ES-I3 (cell line): ENCODE measurements at regions not wholly inside any gene's neighbourhood (a gene's known extent, or its start where the extent isn't known, plus 50 kb on each side); places are given as distances from the start of the nearest gene placed in this dataset.

ENCODE experiments used
- H3K36me3 ChIP-seq: 2 replicates; pipeline ENCODE4 v1.6.1; 2013; ENCODE audit warnings: mild to moderate bottlenecking, low read length, control low read depth, moderate library complexity; ENCODE audit not compliant: insufficient read depth
- H3K4me1 ChIP-seq: 2 replicates; pipeline ENCODE4 v1.6.1; 2013; ENCODE audit warnings: mild to moderate bottlenecking, control low read depth, low read length; ENCODE audit not compliant: insufficient read depth
- H3K9ac ChIP-seq: 2 replicates; pipeline ENCODE4 v1.6.1; 2013; ENCODE audit warnings: low read depth, mild to moderate bottlenecking, low read length, moderate library complexity
- H3K9me3 ChIP-seq: 2 replicates; pipeline ENCODE4 v1.6.1; 2013; ENCODE audit warnings: mild to moderate bottlenecking, low read length, moderate library complexity; ENCODE audit not compliant: control insufficient read depth, insufficient read depth

DNA sequence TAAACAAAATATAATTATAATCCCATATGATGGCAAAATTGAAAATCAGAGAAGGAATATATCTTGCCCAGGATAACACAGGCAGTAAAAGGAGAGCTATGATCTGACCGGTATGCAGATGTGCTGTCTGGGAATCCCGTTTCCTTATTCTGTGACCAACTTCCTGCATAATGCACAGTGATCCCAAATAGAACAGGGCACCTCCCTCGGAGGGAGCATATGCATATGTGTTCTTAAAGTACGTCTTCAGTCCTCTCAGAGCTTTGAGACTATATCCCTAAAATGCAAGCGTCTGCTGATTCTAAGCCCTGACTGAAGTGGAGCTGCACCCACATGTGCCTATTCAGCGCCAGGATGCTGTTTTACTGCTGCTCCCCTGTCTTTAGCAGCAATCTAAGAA, 366.1 kb upstream of the PTBP2 start:
- no peaks in the 10 kb centered on the region for H3K9me3 ChIP-seq
- no peaks in the 10 kb centered on the region for H3K4me1 ChIP-seq
- no peaks in the 10 kb centered on the region for H3K36me3 ChIP-seq
- H3K9ac ChIP-seq, result no peak overlapping the region

DNA sequence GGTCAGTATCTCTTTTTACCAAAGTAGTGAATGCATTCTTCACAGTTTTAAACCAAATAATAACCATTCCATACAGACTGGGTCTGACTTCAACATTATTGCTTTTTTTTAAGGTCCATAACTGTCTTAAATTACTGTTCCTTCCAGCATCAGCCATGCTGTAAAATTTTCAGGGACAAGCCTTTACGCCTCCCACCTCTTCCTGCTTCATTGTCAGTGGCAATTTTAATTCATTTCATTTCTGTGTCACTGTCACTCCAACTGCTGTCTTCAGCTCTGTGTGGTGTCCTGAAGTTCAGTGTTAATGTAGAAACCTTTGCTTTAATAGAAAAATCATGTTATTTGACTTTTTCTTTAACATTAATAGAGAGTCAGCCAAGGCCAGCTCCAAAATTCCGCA, 365.6 kb upstream of the PTBP2 start:
- Histone ChIP-seq H3K9ac (no peak overlapping the region), H3K4me1 (no peaks in the 10 kb centered on the region), H3K36me3 (no peaks in the 10 kb centered on the region), H3K9me3 (no peaks in the 10 kb centered on the region)

DNA sequence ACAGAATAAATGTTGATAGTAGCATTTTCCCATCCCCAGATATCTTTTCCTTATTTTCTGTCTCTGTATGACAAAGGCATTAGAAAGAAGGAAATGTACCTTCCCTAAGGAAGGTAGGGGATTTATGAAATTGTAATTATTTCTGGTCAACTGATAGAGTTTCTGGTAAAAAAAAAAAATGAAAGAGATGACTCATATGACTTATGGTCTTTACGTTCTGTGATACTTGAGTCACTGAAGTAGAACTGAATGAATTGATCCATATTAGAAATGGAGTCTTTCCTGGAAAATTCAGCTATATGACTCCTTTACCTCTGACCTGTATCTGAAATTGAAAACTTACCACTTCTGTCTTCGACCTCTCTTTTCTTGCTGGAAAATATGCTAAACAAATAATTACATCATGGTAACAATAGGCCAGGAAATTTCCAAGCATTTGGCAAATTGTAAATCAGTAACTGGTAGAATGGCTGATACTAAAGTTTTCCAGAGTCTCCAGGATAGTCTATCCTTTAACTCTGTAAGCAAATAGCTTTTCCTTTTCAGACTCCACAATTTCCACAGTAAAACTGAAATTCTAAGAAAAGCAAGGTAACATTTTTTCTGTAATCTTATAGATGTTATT, 364.3 kb upstream of the PTBP2 start:
- Histone ChIP-seq H3K9me3 (no peaks in the 10 kb centered on the region), H3K36me3 (no peaks in the 10 kb centered on the region; the same call in 1 of the 2 replicates), H3K4me1 (no peaks in the 10 kb centered on the region), H3K9ac (no peak overlapping the region)

DNA sequence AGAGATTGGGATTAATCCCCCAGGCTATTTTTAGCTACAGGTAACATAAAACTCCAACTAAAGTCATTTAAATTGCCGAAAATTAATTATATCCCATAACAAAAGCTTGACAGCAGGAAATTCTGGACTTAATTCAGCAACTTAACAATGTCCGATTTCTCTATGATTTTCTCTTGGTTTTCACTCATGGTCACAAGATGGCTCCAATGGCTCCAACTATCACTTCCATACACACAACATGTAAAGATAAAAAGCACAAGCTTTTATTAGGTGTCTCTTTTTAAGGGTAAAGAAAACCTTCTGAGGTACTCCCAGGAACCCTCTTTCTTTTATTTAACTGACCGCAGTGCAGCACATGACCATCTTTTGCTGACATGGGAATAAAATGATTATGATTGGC, 363.5 kb upstream of the PTBP2 start:
- no peak overlapping the region for H3K9ac ChIP-seq
- no peaks in the 10 kb centered on the region for H3K9me3 ChIP-seq
- no peaks in the 10 kb centered on the region for H3K4me1 ChIP-seq
- H3K36me3 ChIP-seq, result no peaks in the 10 kb centered on the region; the same call in 1 of the 2 replicates

DNA sequence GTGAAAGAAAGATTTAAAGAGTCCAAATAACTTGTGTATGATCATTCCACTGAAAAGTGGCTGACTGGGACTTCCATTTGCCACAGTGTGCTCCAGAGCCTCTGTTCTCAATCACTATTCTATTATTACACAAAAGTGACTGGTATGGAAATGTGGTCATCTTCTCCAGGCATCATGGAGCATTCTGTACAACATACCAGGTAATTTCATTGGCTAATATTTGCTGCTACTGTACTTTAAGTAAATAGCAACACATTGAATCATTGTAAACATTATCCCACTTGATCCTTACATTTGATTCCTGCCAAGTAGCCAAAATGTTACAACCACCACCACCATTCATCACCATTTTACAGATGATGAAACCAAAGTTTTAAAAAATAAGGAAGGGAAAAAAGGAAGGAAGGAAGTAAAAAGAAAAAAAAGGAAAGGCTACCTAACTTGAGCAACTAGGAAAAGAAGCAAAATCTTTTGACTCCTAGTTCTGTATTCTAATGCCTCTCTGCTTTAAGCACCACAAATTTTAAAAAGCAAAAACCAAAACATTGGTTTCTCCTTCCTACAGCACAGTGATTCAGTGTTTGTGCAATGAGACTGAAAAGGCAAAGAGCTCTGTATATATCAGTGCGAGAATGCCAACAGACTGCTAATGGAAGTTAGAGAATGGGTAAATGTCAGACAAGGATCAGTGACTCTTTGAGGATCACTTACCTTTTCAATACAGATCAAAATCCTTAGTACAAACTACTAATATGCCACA, 361.4 kb upstream of the PTBP2 start:
- no peaks in the 10 kb centered on the region for H3K9me3 ChIP-seq
- H3K4me1 ChIP-seq, result no peaks in the 10 kb centered on the region
- H3K9ac ChIP-seq, result no peak overlapping the region

DNA sequence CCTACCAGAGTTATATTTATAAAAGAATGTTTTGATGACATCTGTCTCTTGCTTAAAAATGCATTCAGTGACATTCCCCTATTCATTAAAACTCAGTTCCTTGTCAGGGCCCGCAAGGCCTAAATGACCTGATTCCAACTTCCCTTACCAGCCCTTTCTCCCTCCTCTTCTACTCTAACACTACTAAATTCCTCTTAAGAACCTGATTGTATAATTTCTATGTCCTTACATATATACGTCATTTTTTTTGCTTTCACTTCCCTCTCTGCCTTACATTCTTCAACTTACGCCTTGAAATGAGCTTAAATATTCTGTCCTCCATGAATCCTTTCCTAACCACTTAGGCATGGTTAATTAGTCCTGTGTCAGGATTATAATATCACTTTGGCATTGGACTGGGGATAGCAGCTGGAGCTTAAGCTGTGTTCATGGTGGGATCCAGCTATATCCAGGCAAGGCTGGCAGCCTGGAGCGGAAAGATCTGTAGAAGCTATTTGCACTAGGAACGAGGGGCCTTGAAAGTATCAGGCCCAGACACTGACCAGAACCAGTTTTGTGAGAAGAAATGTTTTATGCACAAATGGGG, 360.2 kb upstream of the PTBP2 start:
- Histone ChIP-seq H3K9me3 (no peaks in the 10 kb centered on the region), H3K36me3 (no peaks in the 10 kb centered on the region; the same call in 1 of the 2 replicates), H3K4me1 (no peaks in the 10 kb centered on the region), H3K9ac (no peak overlapping the region)

More for the DNA sequence above, 361.4 kb upstream of the PTBP2 start:
- no peaks in the 10 kb centered on the region; the same call in 1 of the 2 replicates for H3K36me3 ChIP-seq

DNA sequence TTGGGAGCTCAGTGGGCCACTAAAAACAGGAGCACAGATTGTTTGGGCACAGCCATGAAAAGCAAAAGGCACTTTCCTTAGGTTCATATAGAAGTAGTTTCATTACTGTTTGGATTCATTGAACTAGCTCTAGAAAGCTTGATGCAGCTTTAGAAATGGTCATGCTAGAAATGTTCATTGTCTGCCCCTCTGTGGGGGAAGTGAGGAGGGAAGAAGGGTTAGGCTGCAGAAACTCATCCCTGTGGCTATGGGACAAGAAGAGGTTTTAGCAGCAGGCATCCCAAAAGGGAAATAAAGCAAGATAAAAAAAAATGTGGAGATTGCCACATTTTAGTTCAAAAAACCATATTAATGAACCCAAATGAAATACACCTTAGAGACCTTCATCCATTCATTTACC, 359.6 kb upstream of the PTBP2 start:
- H3K36me3 ChIP-seq, result no peaks in the 10 kb centered on the region; the same call in 1 of the 2 replicates
- no peak overlapping the region for H3K9ac ChIP-seq
- H3K9me3 ChIP-seq, result no peaks in the 10 kb centered on the region
- no peaks in the 10 kb centered on the region for H3K4me1 ChIP-seq

DNA sequence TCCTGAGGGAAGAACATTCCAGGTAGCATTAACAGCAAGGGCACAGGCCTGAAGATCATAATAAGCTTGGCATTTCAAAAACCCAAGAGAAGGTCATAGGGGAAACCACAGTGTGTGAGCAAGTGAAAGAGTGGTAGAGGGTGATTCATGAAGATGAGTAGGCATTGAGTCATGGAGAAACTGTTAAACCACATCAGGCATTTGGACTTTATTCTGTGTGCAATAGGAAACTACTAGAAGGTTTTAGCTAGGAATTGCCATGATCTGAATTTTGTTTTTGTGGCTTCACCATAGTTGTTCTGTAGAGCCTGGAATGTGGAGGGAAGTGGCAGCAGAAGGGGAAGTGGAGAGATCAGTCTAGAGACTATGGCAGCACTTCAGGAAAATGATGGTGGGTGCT, 359.0 kb upstream of the PTBP2 start:
- Histone ChIP-seq H3K9ac (no peak overlapping the region), H3K9me3 (no peaks in the 10 kb centered on the region), H3K36me3 (no peaks in the 10 kb centered on the region; the same call in 1 of the 2 replicates), H3K4me1 (no peaks in the 10 kb centered on the region)

DNA sequence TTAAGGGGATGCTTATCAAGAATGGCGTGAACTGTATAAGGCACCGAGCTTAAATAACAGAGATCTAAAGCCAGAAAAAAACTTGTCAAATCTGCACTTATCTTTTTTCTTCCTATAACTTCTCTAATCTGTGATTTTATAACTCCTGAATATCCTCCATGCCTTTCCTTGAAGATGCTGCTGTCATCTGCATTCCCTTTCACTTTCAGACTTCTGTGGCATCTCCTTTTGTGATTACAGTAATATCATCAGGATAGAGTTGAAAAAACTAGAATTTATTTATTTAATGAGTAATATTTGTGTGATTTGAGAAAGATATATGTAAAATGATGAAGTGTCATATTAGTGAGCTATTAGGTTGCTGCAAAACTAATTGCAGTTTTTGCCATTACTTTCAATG, 357.8 kb upstream of the PTBP2 start:
- Histone ChIP-seq H3K9ac (no peak overlapping the region), H3K36me3 (no peaks in the 10 kb centered on the region; the same call in 1 of the 2 replicates), H3K4me1 (no peaks in the 10 kb centered on the region), H3K9me3 (no peaks in the 10 kb centered on the region)

DNA sequence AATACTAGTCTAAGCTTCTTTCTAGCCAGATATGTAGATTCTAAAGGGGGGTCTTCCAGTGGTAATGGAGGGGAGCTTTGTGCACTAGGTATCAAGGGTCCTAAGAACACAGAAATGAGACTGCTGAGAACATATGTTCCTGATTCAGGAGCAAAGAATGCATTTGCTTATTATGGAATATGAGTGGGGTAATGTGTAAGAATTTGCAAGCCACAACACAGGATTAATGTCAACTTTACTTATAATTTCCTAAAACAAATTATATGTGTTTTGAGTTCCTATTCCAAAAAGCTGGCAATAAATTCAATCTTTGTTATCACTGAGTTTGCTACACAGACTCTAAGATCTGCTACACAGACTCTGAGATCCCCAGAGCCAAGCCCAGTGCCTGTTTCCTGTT, 357.0 kb upstream of the PTBP2 start:
- H3K4me1 ChIP-seq, result no peaks in the 10 kb centered on the region
- no peaks in the 10 kb centered on the region; the same call in 1 of the 2 replicates for H3K36me3 ChIP-seq
- H3K9ac ChIP-seq, result no peak overlapping the region
- H3K9me3 ChIP-seq, result no peaks in the 10 kb centered on the region

DNA sequence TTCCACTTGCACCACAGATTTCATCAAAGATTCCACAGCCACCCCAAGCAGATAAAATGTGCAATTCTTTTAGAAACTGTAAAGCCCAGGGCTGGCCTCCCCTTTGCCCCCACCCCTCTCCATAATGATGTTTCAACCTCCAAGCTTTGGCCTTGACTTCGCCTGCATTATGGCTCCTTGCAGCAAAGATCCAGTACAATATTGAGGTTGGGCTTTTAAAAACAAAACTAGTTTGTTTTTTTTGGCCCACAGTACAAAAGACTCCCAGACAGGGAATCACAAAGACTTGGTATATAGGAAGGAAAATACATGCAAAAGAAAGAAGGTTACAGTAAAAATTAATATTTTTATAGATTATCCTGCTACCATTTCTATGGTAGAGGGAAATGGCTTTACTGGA, 356.5 kb upstream of the PTBP2 start:
- Histone ChIP-seq H3K9me3 (no peaks in the 10 kb centered on the region), H3K4me1 (no peaks in the 10 kb centered on the region), H3K36me3 (no peaks in the 10 kb centered on the region; the same call in 1 of the 2 replicates), H3K9ac (no peak overlapping the region)

DNA sequence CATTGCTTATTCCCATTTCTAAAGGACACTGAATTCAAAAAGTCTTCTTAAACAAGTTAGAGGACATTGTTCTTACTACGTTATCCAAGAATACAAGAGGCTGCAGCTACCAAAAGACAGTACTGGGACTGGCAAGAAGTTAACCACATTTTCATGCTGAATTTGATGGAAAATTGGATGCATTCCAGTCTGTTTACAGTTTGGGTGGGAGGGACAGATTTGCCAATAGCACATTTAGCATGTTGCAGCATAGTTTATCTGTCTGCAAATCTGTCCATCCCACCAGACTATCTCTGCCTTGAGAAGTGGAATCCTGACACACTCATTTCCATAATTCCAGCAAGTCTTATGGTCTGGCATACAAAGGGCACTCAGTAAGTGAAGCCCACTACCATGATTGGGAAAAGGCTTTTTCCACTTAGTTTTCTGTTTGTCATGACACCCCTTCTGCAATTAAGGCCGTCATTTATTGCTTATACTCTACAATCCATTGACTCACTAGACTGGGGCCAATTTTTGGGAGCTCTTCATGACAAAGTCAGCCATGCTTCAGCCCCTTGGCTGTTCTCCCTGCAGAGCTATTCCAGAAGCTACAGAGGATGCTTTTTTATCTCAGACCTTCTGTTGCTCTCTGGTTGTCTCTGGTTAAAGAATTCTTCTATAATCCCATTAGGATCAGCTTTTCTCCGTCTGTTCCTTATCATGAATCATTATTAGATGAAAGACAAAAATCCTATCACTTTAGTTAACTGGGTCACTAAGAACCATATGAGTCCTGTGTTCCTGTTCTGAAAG, 355.8 kb upstream of the PTBP2 start:
- H3K4me1 ChIP-seq, result no peaks in the 10 kb centered on the region
- no peak overlapping the region for H3K9ac ChIP-seq
- no peaks in the 10 kb centered on the region for H3K9me3 ChIP-seq
- no peaks in the 10 kb centered on the region; the same call in 1 of the 2 replicates for H3K36me3 ChIP-seq

DNA sequence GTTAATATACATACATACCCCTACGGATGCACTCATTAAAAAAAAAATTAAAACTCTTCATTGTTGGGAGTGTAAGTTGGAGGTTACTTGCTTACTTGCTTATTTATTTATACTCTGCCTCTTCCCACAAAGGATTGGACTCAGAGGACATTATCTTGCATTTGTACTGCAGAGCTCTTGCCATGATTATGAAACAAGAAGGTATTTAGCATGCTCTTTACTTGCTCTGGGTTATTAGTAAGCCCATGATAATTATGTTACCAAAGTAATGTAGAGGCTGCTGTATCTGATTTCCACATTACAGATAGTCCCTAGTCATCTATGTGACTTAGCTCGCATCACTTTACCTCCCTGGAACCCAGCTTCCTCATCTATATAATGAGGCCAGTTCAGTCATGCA, 355.1 kb upstream of the PTBP2 start:
- H3K4me1 ChIP-seq, result no peaks in the 10 kb centered on the region

DNA sequence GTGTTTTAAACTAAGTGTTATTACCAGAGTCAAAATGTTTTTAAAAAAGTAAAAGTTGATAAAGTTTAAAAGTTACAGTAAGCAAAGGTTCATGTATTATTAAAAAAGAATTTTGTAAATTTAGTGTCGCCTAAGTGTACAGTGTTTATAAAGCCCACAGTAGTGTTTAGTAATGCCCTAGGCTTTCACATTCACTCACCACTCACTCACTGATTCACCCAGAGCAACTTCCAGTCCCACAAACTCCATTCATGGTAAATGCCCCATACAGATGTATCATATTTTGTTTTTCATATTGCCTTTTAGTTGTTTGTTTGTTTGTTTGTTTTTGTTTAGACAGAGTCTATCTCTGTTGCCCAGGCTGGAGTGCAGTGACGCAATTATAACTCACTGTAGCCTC, 353.8 kb upstream of the PTBP2 start:
- Histone ChIP-seq H3K9me3 (no peaks in the 10 kb centered on the region), H3K36me3 (no peaks in the 10 kb centered on the region), H3K4me1 (no peaks in the 10 kb centered on the region), H3K9ac (no peak overlapping the region)

More for the DNA sequence above, 355.1 kb upstream of the PTBP2 start:
- H3K9ac ChIP-seq, result no peak overlapping the region
- H3K36me3 ChIP-seq, result no peaks in the 10 kb centered on the region; the same call in 1 of the 2 replicates
- no peaks in the 10 kb centered on the region for H3K9me3 ChIP-seq
